Esophagus mucosa (tissue), 1 donor: ENCODE measurements at regions not wholly inside any gene's neighbourhood (a gene's known extent, or its start where the extent isn't known, plus 50 kb on each side); places are given as distances from the start of the nearest gene placed in this dataset.
A peak's percentile ranks its signal among the peaks of the same experiment; 100 is the strongest.

Experiments
- ATAC-seq: fragments of 200-7000 bp; cut with Tn5 transposase; one replicate; pipeline ENCODE4 v1.9.1; 2020
- donor health status: DM: yes; HTN: yes; CAD: no.

- no peak for ATAC-seq
Observed at GRCh38 chr10:43012578-43012977, 64.3 kb upstream of the RET start.

GRCh38 chr10:43013065-43013464 is 63.8 kb upstream of the RET start:
- ATAC-seq: no peak

GRCh38 chr10:43024524-43024923 is 52.3 kb upstream of the RET start:
- no peak for ATAC-seq

- ATAC-seq: no peak
Observed at GRCh38 chr10:43024942-43025700, 51.7 kb upstream of the RET start.

GRCh38 chr10:43026039-43026973 is 50.6 kb upstream of the RET start:
- peak; percentile 59 for ATAC-seq
